BJ (cell line): ENCODE measurements at regions not wholly inside any gene's neighbourhood (a gene's known extent, or its start where the extent isn't known, plus 50 kb on each side); places are given as distances from the start of the nearest gene placed in this dataset.

Source experiments
- CTCF ChIA-PET: fragments of 350-600 bp; formaldehyde crosslinking; extraction: SDS; loops from one replicate; lab custom pipeline; 2021; ENCODE audit warnings: antibody characterized with exemption, inconsistent platforms; lab: Yijun Ruan, JAX
- POLR2A ChIA-PET: fragments of 300-600 bp; sonication (Branson Sonifier 250); formaldehyde crosslinking; extraction: SDS; loops from one replicate; lab custom pipeline; 2021; ENCODE audit warnings: antibody characterized with exemption; lab: Charles Lee
- DNase-seq: peaks from one replicate; pipeline ENCODE4 v3.0.0-alpha.2; 2011; ENCODE audit warnings: low read depth
- H3K27me3 ChIP-seq: 2 replicates; pipeline ENCODE4 v1.6.0; 2011; ENCODE audit warnings: low read length; ENCODE audit not compliant: control insufficient read depth, insufficient read depth
- H3K36me3 ChIP-seq: 2 replicates; pipeline ENCODE4 v1.5.1; 2011; ENCODE audit warnings: low read length; ENCODE audit not compliant: control insufficient read depth, insufficient read depth
- H3K4me3 ChIP-seq: 2 replicates; pipeline ENCODE4 v1.5.1; 2011; ENCODE audit warnings: low read depth, mild to moderate bottlenecking, control low read depth, low read length
- TF ChIP-seq, protein P1 (sequence below): IDR thresholded peaks from 2 replicates; pipeline ENCODE4 v1.5.1; 2011; ENCODE audit warnings: low read depth, mild to moderate bottlenecking, control low read depth, inconsistent platforms, low read length, moderate library complexity; ENCODE audit not compliant: insufficient read depth

GRCh38 chr13:91106565-91106964 lies 240.9 kb upstream of the MIR17HG start:
- no peak for DNase-seq
- TF ChIP-seq, protein P1, sequence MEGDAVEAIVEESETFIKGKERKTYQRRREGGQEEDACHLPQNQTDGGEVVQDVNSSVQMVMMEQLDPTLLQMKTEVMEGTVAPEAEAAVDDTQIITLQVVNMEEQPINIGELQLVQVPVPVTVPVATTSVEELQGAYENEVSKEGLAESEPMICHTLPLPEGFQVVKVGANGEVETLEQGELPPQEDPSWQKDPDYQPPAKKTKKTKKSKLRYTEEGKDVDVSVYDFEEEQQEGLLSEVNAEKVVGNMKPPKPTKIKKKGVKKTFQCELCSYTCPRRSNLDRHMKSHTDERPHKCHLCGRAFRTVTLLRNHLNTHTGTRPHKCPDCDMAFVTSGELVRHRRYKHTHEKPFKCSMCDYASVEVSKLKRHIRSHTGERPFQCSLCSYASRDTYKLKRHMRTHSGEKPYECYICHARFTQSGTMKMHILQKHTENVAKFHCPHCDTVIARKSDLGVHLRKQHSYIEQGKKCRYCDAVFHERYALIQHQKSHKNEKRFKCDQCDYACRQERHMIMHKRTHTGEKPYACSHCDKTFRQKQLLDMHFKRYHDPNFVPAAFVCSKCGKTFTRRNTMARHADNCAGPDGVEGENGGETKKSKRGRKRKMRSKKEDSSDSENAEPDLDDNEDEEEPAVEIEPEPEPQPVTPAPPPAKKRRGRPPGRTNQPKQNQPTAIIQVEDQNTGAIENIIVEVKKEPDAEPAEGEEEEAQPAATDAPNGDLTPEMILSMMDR: no peak
- H3K4me3 ChIP-seq: no peak overlapping the region
- CTCF ChIA-PET: no interaction called here
- H3K36me3 ChIP-seq: no peaks in the 10 kb centered on the region
- no peaks in the 10 kb centered on the region for H3K27me3 ChIP-seq
- POLR2A ChIA-PET: no interaction called here

DNA sequence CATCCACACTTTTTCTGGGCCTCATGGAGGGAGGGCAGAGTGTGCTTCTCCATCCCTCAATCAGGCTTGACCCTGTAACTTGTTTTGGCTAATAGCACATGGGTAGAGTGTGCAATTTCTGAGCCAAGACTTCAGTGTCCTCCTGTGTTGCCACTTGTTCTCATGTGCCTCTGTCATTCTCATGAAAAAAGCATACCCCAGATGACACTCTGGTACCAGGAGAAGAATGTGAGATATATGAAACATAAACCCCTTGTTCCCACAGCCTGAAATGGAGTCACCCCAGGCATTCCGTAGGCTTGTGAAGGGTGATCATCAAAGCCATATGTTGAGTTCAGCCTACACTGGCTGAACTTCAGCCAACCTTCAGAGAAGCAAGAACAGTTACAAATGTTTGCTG lies 239.2 kb upstream of the MIR17HG start:
- DNase-seq: no peak
- no peaks in the 10 kb centered on the region for H3K36me3 ChIP-seq
- H3K4me3 ChIP-seq: no peak overlapping the region
- TF ChIP-seq, protein P1: no peak
- ChIA-PET CTCF (no interaction called here), POLR2A (no interaction called here)
- no peaks in the 10 kb centered on the region for H3K27me3 ChIP-seq

DNA sequence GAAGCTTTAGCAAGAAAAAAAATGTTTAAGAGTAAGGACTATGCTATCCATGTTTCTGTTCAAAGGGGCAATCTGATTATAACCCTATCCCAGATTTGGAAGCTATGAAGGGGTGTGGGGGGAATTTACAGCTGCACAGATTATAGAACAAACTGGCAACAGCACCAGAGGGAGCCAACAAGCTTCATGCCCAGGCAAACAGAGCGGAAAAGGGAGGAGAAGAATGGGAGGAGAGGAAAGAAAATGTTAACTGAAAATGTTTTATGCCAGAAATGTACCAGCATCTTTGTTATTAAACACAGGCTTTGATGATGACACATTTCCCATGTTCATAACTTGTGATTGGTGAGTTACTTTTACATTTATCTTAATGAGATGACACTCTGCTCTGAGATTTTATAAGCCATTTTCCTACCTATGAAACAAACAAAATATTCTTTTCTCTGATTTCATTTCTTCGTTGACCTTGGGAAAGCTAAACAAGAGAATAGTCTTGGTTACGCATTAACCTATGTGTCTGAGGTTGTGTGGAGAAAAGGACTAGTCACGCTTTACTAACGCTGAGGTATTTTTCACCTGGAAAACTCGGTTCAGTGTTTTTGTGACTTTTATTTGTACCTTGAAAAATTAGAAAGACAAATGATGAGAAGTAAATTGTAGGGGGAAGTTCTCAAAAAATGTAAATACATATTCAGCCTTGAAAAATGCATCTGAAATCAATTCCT lies 235.8 kb upstream of the MIR17HG start:
- CTCF ChIA-PET: no interaction called here
- no peak overlapping the region for H3K4me3 ChIP-seq
- TF ChIP-seq, protein P1: no peak
- DNase-seq: no peak
- H3K27me3 ChIP-seq: no peaks in the 10 kb centered on the region
- no peaks in the 10 kb centered on the region for H3K36me3 ChIP-seq
- POLR2A ChIA-PET: no interaction called here

GRCh38 chr13:91112201-91112923 lies 235.1 kb upstream of the MIR17HG start:
- CTCF ChIA-PET: interaction anchor here (1.4 kb wide), 1 partner anchor 15 kb away, joined by 3 read pairs; no protein-coding TSS in a partner anchor
- Histone ChIP-seq H3K4me3 (no peak overlapping the region), H3K27me3 (no peaks in the 10 kb centered on the region), H3K36me3 (no peaks in the 10 kb centered on the region)
- POLR2A ChIA-PET: no interaction called here
- no peak for DNase-seq
- TF ChIP-seq, protein P1: no peak

DNA sequence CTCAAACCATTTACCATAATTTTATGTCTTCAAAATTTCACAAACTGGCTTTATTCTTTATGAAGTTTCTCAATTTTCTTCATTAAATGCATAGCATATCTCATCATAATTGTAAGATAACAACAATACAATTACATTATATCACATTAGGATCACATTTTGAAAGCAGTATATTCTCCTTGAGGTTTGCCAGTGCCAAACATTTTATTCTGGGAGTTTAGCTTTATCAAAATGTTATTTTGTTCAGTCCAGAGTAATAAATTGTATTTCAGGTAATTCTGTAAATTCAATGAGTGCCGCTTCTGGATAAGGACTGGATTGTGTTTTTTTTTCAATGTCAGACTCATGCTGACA lies 234.6 kb upstream of the MIR17HG start:
- CTCF ChIA-PET: interaction anchor here (1.4 kb wide), 1 partner anchor 15 kb away, joined by 3 read pairs; no protein-coding TSS in a partner anchor
- no peaks in the 10 kb centered on the region for H3K27me3 ChIP-seq
- no peak for DNase-seq
- no peaks in the 10 kb centered on the region for H3K36me3 ChIP-seq
- no peak overlapping the region for H3K4me3 ChIP-seq
- TF ChIP-seq, protein P1: no peak
- POLR2A ChIA-PET: no interaction called here
